GM10266 (cell line): ENCODE measurements at regions not wholly inside any gene's neighbourhood (a gene's known extent, or its start where the extent isn't known, plus 50 kb on each side); places are given as distances from the start of the nearest gene placed in this dataset.
"Not testable (repeated sequence)": the region's sequence is repeated elsewhere in the genome, so short reads cannot be mapped to it uniquely, and the experiment has no call there.

Experiments
- DNase-seq: peaks from one replicate; pipeline ENCODE4 v3.0.0; 2012; ENCODE audit errors: extremely low spot score
- CTCF ChIP-seq: IDR thresholded peaks from 2 replicates; pipeline ENCODE4 v1.5.1; 2012; ENCODE audit warnings: mild to moderate bottlenecking, low read depth; ENCODE audit not compliant: control insufficient read depth, insufficient read depth; ENCODE audit errors: missing control alignments

DNA sequence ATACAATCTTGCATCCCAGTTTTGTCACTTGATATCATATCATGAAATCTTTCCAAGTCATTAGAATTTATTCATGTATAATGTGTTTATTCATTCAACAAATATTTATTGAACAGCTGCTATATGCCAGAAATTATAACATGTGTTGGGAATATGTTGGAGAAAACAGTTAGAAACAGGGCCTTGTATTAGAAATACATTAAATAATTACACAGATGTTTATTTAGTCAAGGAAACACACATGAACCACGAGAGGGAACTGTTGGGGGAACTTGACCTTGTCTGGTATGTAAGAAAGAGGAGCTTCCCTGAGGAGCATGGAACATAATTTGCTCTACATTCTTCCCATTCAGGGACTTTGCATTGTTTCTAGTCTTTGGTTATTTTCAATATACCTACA lies 191.7 kb upstream of the FRMD6 start:
- DNase-seq: no peak
- no peak for TF ChIP-seq CTCF

GRCh38 chr14:51462182-51462581 lies 189.5 kb upstream of the FRMD6 start:
- TF ChIP-seq CTCF: no peak
- DNase-seq: no peak

DNA sequence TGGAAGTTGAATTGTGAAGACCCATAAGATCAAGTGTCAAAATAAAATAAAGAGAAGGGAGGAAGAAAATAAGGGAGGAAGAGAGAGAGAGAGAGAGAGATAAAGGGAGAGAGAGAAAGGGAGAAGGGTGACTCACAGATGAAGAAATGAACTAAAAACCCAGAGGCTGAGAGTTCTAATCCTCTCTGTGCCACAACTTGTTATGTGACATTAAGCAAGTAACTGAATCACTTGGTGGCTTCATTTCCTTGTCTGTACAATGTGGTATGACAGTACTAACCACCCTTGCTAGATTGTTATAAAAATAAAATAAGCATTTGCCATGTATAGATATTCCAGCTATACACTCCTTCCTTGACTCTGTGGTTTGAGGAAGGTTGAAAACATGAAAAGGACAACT lies 189.0 kb upstream of the FRMD6 start:
- no peak for TF ChIP-seq CTCF
- no peak for DNase-seq

GRCh38 chr14:51463461-51463860 lies 188.2 kb upstream of the FRMD6 start:
- no peak for TF ChIP-seq CTCF
- DNase-seq: no peak

- no peak for DNase-seq
- no peak for TF ChIP-seq CTCF
These were observed 187.3 kb upstream of the FRMD6 start for GRCh38 chr14:51464411-51464810.

DNA sequence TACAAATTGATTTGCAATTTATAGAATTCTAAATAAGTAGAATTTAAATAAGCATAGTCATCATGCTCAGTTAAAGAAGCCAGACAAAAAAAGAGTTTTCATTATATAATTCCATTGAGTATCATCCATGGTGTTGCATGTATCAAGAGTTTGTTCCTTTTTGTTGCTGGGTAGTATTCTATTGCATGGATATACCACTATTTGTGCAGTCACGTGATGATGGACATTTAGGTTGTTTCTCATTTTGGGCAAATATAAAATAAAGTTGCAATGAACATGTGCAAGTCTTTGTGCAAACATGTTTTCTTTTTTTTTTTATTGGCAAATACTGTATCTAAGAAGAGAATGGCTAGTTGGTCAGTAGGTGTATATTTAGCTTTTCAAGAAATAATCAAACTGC lies 186.2 kb upstream of the FRMD6 start:
- no peak for TF ChIP-seq CTCF
- DNase-seq: no peak

DNA sequence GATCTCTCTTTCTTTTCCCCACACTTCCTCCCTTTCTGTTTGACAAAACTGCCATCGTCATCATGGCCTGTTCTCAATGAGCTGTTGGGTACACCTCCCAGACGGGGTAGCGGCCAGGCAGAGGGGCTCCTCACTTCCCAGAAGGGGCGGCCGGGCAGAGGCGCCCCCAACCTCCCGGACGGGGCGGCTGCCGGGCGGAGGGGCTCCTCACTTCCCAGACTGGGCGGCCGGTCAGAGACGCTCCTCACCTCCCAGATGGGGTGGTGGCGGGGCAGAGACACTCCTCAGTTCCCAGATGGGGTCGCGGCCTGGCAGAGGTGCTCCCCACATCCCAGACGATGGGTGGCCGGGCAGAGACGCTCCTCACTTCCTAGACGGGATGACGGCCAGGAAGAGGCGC lies 184.3 kb upstream of the FRMD6 start:
- not testable (repeated sequence) for DNase-seq

GRCh38 chr14:51468523-51468922 lies 183.2 kb upstream of the FRMD6 start:
- no peak for TF ChIP-seq CTCF
- DNase-seq: no peak
